Muscle of leg (tissue), 3 donors: ENCODE measurements at regions not wholly inside any gene's neighbourhood (a gene's known extent, or its start where the extent isn't known, plus 50 kb on each side); places are given as distances from the start of the nearest gene placed in this dataset.
"Not testable (repeated sequence)": the region's sequence is repeated elsewhere in the genome, so short reads cannot be mapped to it uniquely, and the experiment has no call there.

Experiments used
- DNase-seq: peaks from one replicate; pipeline ENCODE4 v3.0.0; 2013
- H3K27ac ChIP-seq: one replicate; pipeline ENCODE4 v1.5.1; 2013; ENCODE audit warnings: mild to moderate bottlenecking, low read length, control low read depth
- H3K27me3 ChIP-seq: one replicate; pipeline ENCODE4 v1.6.1; 2013; ENCODE audit warnings: low read length; ENCODE audit not compliant: control insufficient read depth, insufficient read depth
- H3K36me3 ChIP-seq: one replicate; pipeline ENCODE4 v1.6.1; 2013; ENCODE audit warnings: low read length; ENCODE audit not compliant: control insufficient read depth, insufficient read depth
- H3K4me1 ChIP-seq: one replicate; pipeline ENCODE4 v1.6.1; 2013; ENCODE audit warnings: low read length; ENCODE audit not compliant: control insufficient read depth, insufficient read depth
- H3K4me3 ChIP-seq: one replicate; pipeline ENCODE4 v1.5.1; 2013; ENCODE audit warnings: low read length, control low read depth
- H3K9me3 ChIP-seq: replicated peaks from 2 replicates; pipeline ENCODE4 v1.6.1; 2013; ENCODE audit warnings: low read depth, low read length; ENCODE audit not compliant: control insufficient read depth
- WGBS: methylation state at CpG from one replicate; pipeline ENCODE4 v1.1.5; 2013; ENCODE audit warnings: missing lambda C conversion rate; ENCODE audit not compliant: insufficient coverage; 5-methylcytosine and 5-hydroxymethylcytosine counted together

DNA sequence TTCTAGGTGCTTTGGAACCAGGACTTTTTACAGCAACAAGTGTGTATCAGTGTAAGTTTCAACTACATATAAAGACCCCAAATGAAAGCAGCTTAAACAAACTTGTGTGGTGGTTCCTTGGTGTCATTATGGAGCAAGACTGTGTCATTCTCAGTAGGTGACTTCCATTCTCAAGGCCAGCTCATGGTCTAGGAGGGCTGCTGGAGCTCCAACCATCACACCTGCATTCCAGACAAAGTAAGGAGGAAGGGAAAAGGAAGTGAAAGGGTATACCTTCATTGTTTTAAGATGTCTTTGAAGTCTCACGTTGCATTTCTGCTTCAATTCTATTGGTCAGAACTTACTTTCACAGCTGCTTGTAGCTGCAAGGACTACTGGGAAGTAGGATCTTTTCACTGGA, 188.6 kb downstream of the C1orf94 start:
- no peak overlapping the region for H3K27ac ChIP-seq
- H3K4me1 ChIP-seq: no peaks in the 10 kb centered on the region
- H3K27me3 ChIP-seq: no peaks in the 10 kb centered on the region
- no peaks in the 10 kb centered on the region for H3K9me3 ChIP-seq
- no peak overlapping the region for H3K4me3 ChIP-seq
- no peaks in the 10 kb centered on the region for H3K36me3 ChIP-seq
- WGBS: no CpG with 5 or more reads among the region's 1 CpG
- DNase-seq: no peak

DNA sequence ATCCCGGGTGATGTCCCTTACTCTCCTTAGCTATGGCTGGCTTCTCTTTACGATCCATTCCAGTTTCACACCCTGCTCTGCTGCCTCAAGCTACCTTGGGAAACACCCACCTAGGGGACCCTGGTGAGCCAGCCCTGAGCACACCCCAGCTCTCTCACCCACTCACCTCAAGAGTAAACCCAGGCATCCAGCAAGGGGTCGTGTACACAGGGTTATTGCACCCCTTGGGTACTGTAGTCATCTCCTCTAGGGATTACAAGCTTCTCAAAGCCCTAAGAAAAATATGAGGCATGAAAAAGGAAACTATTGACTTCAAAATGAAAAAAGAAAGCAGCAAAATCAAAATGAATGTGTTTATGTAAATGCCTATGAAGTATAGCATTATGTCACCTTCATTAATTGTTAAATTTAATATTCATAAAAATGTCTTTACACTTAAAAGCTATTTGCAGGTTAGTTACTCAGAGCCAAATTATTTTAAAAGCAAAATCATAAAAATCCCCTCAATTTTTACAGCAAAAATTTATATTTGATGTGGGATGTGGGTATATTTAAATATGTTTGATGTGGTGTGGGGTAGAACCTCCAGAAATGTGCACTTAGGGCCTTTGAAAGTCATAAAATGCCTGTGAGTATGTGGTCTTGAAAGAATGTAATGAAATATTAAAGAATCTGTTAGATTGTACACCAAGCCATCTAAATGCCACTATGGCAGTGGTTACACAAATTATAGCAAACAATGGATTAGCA, 190.3 kb downstream of the C1orf94 start:
- no peaks in the 10 kb centered on the region for H3K9me3 ChIP-seq
- DNase-seq: no peak
- H3K4me3 ChIP-seq: no peak overlapping the region
- peaks cover 2% of the 10 kb centered on the region for H3K27me3 ChIP-seq
- no peaks in the 10 kb centered on the region for H3K36me3 ChIP-seq
- H3K4me1 ChIP-seq: no peaks in the 10 kb centered on the region
- no peak overlapping the region for H3K27ac ChIP-seq
- 40% methylated on average over 1 of the region's 3 CpGs for WGBS

DNA sequence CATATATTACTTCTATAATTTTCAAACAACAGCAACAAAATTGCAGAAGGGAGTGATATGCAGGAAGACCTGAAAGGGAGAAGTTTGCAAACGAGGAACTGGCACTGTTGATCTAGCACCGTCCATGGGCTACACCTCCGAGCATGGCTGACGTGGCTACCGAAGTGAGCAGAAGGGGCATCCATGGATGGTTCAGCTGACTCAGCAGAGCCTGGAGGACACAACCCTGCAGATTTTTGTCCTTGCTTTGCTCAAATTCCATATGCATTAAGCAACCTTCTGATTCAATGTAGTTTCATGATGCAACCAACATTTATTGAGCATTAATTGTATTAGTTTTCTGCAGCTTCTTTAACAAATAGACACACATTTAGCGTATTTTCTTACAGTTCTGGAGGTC, 191.2 kb downstream of the C1orf94 start:
- Histone ChIP-seq H3K4me1 (no peaks in the 10 kb centered on the region), H3K27me3 (peaks cover 4% of the 10 kb centered on the region), H3K27ac (no peak overlapping the region), H3K4me3 (no peak overlapping the region), H3K36me3 (no peaks in the 10 kb centered on the region), H3K9me3 (no peaks in the 10 kb centered on the region)
- DNase-seq: no peak
- WGBS: 79% methylated on average over 5 of the region's 6 CpGs

DNA sequence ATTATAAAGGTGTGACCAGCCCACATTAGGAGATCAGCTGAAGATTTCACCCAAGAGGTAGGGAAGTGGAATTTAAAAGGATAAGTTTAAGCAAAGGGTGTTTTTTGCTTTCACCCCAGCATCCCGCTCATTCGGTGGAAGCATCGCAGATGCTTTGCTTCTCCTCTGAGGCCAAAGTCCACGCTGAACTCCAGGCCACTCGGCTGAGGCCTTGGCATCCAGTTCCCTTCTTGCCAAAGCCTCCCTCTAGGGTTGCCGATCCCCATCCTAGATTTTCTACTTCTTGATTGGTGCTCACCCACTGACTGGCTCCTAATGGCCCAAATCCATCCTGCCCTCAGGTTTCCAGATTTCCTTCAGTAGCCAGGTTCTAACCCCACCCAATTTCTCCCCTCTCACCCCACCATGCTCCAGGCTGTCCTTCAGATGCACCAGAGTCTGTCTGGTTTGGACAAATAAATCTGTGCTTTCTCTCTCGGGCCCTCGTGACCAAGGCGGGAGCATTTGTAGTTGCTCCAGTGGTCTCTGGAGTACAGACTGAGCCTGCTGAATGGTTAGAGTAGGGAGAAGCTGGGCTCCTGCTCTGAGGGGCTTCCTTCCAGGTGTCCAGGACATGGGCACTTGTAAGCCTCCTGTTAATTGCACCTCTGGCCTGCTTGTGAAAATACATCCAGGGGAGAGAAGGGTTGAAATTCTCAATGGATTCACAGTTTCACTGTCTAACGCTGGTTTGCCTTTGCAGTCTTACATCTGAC, 193.2 kb downstream of the C1orf94 start:
- H3K27ac ChIP-seq: no peak overlapping the region
- no peaks in the 10 kb centered on the region for H3K9me3 ChIP-seq
- H3K4me1 ChIP-seq: no peaks in the 10 kb centered on the region
- DNase-seq: no peak
- H3K4me3 ChIP-seq: no peak overlapping the region
- no peaks in the 10 kb centered on the region for H3K36me3 ChIP-seq
- H3K27me3 ChIP-seq: peaks cover 4% of the 10 kb centered on the region
- 81% methylated on average over 10 of the region's 10 CpGs for WGBS

DNA sequence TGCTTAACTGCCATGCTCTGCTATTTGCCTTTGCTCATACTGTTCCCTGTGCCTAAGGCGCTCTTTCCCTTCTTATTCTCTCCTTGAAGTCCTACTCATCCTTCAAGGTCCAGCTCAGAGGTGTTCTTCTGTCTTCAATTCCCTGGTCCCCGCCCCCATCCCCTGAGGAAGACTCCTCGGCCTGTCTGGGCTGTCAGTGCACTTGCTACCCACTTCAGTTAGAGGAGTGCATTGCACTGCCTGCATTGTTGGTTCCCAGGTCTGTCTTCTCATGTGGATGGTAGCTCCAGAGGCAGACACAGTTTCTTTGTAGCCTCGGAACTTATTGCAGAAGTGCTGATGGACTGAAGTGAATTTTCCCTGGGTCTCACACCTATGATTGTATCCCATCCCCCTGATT, 194.0 kb downstream of the C1orf94 start:
- Histone ChIP-seq H3K4me1 (no peaks in the 10 kb centered on the region), H3K27me3 (peaks cover 4% of the 10 kb centered on the region), H3K9me3 (no peaks in the 10 kb centered on the region), H3K36me3 (no peaks in the 10 kb centered on the region), H3K4me3 (no peak overlapping the region), H3K27ac (no peak overlapping the region)
- 82% methylated on average over 3 of the region's 4 CpGs for WGBS
- no peak for DNase-seq

DNA sequence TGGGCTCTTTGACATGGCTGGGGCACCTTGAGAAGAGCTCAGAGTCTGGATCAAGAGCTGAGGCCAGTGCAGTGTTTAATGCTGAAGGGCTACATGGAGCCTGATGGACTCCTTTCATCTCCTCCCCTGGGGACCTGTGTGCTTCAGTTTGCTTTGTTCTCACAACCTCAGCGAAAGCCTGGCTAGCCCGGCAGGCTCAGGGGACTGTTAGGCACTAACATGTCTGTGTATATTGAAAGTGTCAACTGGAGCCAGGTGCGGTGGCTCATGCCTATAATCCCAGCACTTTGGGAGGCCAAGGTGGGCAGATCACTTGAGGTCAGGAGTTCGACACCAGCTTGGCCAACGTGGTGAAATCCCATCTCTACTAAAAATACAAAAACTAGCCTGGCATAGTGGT, 194.5 kb downstream of the C1orf94 start:
- not testable (repeated sequence) for H3K27ac ChIP-seq, H3K4me3 ChIP-seq, H3K27me3 ChIP-seq, H3K36me3 ChIP-seq, H3K4me1 ChIP-seq, H3K9me3 ChIP-seq, DNase-seq
- 46% methylated on average over 3 of the region's 5 CpGs for WGBS

DNA sequence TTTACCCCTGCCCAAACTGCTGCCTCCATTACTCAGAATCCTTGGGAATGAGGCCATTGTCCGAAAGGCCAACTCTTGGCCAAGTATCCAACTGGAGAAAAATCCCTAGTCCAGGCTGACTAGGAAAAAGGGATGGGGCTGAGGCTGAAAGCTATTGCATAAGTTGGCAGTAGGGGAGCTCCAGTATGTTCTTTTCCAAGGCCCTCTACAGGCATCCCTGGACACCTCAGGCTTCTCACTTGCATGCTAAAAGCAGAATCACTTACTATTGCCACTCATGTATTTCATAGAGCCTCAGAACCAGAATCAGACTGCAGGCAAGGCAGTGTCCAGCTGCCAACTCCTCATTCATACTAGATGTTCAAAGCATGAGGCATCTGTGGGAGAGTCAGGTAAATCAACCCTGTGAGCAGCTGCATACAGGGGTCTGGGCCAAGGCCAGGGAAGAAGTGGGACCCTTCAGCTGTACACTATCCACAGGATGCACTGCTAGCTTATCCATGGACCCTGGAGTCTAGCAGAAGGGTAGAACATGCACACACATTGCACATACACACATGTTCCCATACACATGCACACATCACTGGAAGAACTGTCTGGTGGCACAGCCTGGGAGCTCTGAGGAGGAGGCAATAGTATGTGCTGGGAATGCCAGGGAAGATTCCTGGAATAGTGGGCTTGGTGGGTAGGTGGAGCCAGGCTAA, 195.3 kb downstream of the C1orf94 start:
- Histone ChIP-seq H3K27ac (no peak overlapping the region), H3K36me3 (no peaks in the 10 kb centered on the region), H3K4me3 (no peak overlapping the region), H3K4me1 (no peaks in the 10 kb centered on the region), H3K27me3 (peaks cover 6% of the 10 kb centered on the region), H3K9me3 (no peaks in the 10 kb centered on the region)
- no CpG with 5 or more reads among the region's 1 CpG for WGBS
- DNase-seq: no peak

DNA sequence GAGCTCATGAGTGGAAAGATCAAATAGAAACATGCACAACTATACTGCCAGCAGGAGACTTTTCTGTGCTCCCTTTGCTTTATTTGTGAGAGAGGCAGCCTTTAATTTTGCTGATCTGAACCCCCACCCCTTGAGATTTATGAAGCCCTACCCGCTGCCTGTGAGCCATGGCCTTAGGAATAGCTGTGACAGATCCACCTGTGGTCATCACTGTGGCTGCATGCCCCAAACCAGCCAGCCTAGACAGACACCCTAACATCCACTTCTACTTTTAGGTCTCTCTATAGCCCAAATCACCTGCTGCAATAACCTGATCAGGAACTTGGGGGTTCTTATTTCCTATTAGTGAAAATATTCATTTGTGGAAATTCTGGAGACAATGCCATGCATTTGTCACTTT, 196.2 kb downstream of the C1orf94 start:
- H3K27me3 ChIP-seq: peaks cover 6% of the 10 kb centered on the region
- WGBS: 67% methylated on average over 1 of the region's 1 CpG

DNA sequence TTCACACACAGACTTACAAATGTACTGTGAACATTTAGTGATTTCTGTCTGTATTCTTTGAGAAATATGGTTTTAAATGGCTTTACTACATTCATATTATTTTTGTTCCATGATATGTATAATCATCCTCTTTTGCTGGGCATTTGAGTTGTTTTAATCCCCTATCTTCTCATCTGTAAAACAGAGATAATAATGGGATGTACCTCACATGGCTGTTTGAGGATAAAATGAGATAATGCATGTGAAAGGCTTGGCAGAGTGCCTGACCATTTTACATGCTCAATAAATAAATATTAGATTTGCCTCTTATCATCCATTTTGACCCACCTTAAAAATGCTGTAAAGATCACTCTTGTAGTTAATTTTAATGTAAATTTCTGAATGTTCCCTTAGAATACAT, 197.2 kb downstream of the C1orf94 start:
- Histone ChIP-seq H3K4me1 (no peaks in the 10 kb centered on the region), H3K36me3 (no peaks in the 10 kb centered on the region), H3K9me3 (no peaks in the 10 kb centered on the region), H3K4me3 (no peak overlapping the region), H3K27ac (no peak overlapping the region), H3K27me3 (peaks cover 6% of the 10 kb centered on the region)
- DNase-seq: no peak

More for the DNA sequence above, 196.2 kb downstream of the C1orf94 start:
- no peaks in the 10 kb centered on the region for H3K9me3 ChIP-seq
- H3K4me1 ChIP-seq: no peaks in the 10 kb centered on the region
- H3K27ac ChIP-seq: no peak overlapping the region
- no peak overlapping the region for H3K4me3 ChIP-seq
- DNase-seq: no peak
- H3K36me3 ChIP-seq: no peaks in the 10 kb centered on the region

DNA sequence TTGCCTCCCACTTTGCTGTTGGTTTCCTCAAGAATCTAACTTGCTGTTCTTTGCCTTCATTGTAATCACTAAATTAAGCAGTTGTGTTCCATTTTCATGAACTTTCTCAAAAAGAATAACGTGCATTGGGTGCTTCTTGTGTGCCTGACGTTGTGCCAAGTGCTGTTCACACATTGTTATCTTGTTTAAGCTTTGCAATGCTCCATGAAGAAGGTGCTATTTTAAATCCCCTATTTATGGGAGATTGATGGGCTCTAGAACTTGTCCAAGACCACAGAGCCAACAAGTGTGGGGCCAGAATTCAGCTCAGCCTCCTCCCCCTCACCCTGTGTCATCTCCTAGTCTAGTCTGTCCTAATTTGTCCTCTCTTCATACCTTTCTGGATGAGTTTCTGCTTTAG, 199.8 kb downstream of the C1orf94 start:
- peaks cover 6% of the 10 kb centered on the region for H3K27me3 ChIP-seq
- H3K27ac ChIP-seq: no peak overlapping the region
- no peak for DNase-seq
- 66% methylated on average over 2 of the region's 2 CpGs for WGBS
- H3K4me1 ChIP-seq: no peaks in the 10 kb centered on the region
- H3K9me3 ChIP-seq: no peaks in the 10 kb centered on the region
- H3K4me3 ChIP-seq: no peak overlapping the region
- no peaks in the 10 kb centered on the region for H3K36me3 ChIP-seq
